HG02870 (cell line): ENCODE measurements at regions not wholly inside any gene's neighbourhood (a gene's known extent, or its start where the extent isn't known, plus 50 kb on each side); places are given as distances from the start of the nearest gene placed in this dataset.
"Not testable (repeated sequence)": the region's sequence is repeated elsewhere in the genome, so short reads cannot be mapped to it uniquely, and the experiment has no call there.

Source experiments
- ATAC-seq: cut with Tn5 transposase; IDR thresholded peaks from one replicate; pipeline ENCODE4 v1.9.1; 2021; ENCODE audit warnings: mild to moderate bottlenecking, moderate library complexity; ENCODE audit not compliant: unreplicated experiment

DNA sequence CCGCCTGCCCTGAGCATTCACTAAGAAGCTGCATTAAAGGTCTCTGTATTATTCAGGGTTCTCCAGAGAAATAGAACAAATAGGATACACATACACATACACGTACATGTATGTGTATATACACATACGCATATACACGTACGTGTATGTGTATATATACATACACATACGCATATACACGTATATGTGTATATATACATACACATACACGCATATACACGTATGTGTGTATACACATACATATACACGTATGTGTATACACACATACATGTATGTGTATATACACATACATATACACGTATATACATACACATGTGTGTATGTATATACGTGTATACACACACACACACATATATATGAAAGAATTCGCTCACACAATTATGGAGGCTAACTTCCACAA lies 108.9 kb upstream of the BARHL2 start:
- no peak for ATAC-seq

DNA sequence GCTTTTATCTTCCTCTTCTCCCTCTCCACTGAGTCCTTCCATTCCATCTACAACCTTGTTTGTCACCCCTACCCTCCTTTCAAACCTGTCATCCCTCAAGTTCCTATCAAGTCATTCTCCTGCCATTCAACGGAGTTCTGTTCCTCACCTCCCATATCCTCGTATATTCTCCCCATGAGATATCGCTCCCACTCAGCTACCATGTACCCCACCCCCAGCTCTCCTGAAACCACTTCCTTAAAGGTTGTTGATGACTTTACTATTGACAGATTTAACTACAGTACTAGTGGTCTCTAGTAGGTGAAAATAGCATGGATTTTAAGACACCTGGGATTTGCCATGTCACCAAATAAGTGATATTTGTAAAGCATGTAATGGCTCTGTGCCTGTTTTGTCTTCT lies 107.4 kb upstream of the BARHL2 start:
- ATAC-seq, result no peak

GRCh38 chr1:90823686-90824085 lies 106.6 kb upstream of the BARHL2 start:
- no peak for ATAC-seq

GRCh38 chr1:90821788-90822359 lies 104.8 kb upstream of the BARHL2 start:
- ATAC-seq, result no peak

- no peak for ATAC-seq
Observed at GRCh38 chr1:90821152-90821787, 104.2 kb upstream of the BARHL2 start.

DNA sequence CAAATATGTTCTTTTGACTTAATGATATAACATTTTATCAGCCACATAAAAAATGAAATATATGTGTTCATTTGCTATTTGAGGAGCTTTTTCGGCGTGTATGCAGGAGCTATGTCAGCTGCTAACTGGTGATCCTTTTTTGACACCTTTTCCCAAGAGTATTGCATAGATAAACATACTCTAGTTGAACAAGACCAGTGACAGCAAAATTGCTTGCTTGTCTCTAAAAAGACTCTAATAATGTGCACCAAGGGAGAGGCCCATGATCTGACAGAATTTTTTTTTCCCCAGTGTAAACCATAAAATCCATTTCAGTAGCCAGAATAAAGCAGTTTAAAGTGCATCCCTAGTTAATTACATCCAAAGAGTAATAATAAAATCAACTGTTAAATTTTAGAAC lies 103.6 kb upstream of the BARHL2 start:
- ATAC-seq, result no peak

GRCh38 chr1:90817399-90817798 lies 100.3 kb upstream of the BARHL2 start:
- no peak for ATAC-seq

DNA sequence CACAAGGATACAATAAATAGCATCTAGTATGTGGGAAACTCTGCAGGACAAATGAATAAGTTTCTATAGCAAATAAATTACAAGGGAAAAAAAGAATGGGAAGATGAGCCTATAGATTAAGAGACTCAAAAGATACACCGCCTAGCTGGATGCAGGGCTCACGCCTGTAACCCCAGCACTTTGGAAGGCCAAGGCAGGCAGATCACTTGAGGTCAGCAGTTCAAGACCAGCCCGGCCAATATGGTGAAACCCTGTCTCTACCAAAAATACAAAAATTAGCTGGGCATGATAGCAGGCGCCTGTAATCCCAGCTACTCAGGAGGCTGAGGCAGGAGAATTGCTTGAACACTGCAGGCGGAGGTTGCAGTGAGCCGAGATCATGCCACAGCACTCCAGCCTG lies 95.1 kb upstream of the BARHL2 start:
- not testable (repeated sequence) for ATAC-seq

DNA sequence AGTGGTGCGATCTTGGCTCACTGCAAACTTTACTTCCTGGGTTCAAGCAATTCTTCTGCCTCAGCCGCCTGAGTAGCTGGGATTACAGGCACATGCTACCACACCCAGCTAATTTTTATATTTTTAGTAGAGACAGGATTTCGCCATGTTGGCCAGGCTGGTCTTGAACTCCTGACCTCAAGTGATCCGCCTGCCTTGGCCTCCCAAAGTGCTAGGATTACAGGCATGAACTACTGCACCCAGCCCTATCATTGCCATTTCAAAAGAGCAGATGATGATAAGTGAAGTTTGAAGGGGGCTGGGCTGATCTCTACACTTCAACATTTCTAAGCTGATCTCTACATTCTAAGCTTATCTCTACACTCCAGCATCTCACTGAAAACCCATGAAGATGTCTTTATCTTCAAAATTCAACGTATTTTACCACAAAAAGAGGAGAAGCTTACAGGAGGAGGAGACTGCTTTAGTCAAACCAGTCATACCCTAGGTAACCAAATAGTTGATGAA lies 94.4 kb upstream of the BARHL2 start:
- ATAC-seq, result not testable (repeated sequence)

DNA sequence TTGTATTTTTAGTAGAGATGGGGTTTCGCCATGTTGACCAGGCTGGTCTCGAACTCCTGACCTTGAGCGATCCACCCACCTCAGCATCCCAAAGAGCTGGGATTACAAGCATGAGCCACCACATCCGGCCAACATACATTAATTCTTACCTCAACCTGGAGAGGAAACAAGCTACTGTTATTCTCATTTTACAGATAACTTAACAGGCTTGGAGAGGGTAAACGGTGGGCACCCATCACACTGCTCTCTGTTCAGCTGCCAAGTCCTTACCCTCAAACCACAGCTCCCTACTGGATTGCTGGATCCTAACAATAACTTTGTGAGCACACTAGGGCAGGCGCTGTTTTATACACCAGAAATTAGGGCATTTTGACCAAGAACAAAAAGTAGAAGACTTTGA lies 93.6 kb upstream of the BARHL2 start:
- no peak for ATAC-seq

DNA sequence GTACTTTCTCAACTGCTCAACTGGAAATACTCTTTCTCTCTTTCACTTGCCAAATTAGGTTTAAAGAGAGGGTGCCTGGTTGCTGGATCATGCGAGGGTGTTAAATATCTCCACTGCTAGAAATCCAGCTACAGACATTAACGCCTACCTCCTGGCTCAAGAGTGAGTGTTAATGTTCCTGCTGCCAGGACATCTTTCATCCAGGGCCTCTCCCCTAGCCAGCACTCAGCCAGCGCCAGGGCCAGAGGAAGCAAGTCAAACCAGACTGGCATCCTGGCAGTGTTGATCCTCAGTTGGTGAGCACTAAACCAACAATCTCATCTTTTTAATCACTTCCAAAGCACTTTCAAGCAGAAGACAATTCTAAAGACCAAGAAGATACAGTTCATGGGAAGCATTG lies 92.9 kb upstream of the BARHL2 start:
- no peak for ATAC-seq

GRCh38 chr1:90809093-90809492 lies 92.0 kb upstream of the BARHL2 start:
- no peak for ATAC-seq

GRCh38 chr1:90807329-90807728 lies 90.2 kb upstream of the BARHL2 start:
- no peak for ATAC-seq

DNA sequence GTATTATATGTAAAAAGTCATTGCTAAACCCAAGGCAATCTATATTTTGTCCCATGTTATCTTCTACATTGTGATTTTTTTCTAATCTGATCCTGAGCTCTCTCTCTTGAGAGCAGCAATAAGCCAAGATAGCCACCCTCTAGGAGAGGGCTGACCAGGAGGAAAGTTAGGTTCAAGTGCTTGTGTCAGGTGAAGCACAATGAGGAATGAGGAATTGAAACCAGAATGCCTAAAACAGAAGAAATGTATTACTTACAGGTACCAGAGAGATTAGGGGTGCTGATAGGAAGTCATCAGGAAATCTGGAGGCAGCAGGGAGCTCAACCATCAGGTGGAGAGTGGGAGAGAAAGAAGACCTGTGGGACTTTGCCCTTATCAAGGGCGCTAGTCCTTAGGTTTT lies 85.5 kb upstream of the BARHL2 start:
- no peak for ATAC-seq

- no peak for ATAC-seq
Observed at GRCh38 chr1:90800012-90800717, 83.1 kb upstream of the BARHL2 start.

- ATAC-seq, result no peak
Observed at GRCh38 chr1:90799326-90799725, 82.2 kb upstream of the BARHL2 start.

DNA sequence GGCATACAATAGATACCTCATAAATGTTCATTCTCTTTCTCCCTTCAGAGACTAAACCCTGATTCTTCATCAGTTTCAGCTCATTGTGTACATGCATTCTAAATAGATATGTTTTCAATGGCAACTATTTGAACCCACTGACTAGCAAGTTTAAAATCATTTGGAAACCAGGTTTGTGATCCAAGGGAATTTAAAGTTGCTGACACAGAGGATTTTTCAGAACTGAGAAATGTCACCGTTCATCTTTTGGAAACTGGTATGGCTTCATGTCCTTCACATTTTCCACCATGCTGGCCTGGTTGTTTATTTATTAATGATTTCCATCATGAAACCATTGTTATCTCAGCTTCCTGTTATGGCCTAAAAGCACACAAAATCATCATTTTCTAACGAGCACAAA lies 81.8 kb upstream of the BARHL2 start:
- ATAC-seq, result no peak

- ATAC-seq, result no peak
Observed at GRCh38 chr1:90798344-90798743, 81.2 kb upstream of the BARHL2 start.

DNA sequence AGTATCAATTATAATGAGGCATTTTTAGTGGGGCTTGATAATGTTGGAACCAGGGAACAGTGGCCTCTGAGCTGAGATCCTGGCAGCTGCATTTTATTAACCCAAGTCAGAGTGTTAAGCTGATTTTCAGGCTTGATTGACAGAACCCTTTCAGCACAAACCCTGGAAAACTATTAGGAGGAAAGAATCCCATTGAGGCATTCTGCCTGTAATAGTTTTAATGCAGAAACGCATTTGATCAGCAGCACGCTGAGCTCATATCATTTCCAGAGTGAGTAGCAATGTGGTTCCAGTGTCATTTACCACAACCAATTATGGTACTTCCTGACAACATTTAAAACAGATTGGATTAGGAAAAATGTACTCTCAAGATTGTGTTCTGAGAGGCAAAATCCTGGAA lies 78.3 kb upstream of the BARHL2 start:
- no peak for ATAC-seq

GRCh38 chr1:90786709-90787108 lies 69.6 kb upstream of the BARHL2 start:
- ATAC-seq, result no peak

- no peak for ATAC-seq
Observed at GRCh38 chr1:90784186-90784847, 67.2 kb upstream of the BARHL2 start.

- no peak for ATAC-seq
Observed at GRCh38 chr1:90783181-90783580, 66.1 kb upstream of the BARHL2 start.
